B cell (primary cell): ENCODE measurements at regions not wholly inside any gene's neighbourhood (a gene's known extent, or its start where the extent isn't known, plus 50 kb on each side); places are given as distances from the start of the nearest gene placed in this dataset.
A peak's percentile ranks its signal among the peaks of the same experiment; 100 is the strongest.

ENCODE experiments used
- ATAC-seq: fragments of 200-7000 bp; cut with Tn5 transposase; one replicate; pipeline ENCODE4 v1.10.0; 2021; ENCODE audit warnings: low read depth, mild to moderate bottlenecking, moderate number of reproducible peaks, moderate library complexity
- CTCF ChIA-PET: fragments of 350-600 bp; sonication (Branson Sonifier 250); formaldehyde crosslinking; loops from one replicate; lab custom pipeline; 2021; ENCODE audit warnings: antibody characterized with exemption, inconsistent platforms; lab: Charles Lee
- POLR2A ChIA-PET: fragments of 350-600 bp; sonication (Branson Sonifier 250); formaldehyde crosslinking; loops from one replicate; lab custom pipeline; 2021; ENCODE audit warnings: antibody characterized with exemption; lab: Charles Lee
- DNase-seq: peaks from one replicate; pipeline ENCODE4 v3.0.0; 2013
- H2AFZ ChIP-seq: 2 replicates; pipeline ENCODE4 v1.6.1; 2012; ENCODE audit warnings: mild to moderate bottlenecking, low read depth, low read length; ENCODE audit not compliant: insufficient read depth, poor library complexity, severe bottlenecking
- H3K27ac ChIP-seq, 2 donors: 1 replicate in 1 of 2; 2 replicates in 1 of 2; pipeline ENCODE4 v1.5.1; 2012 to 2013; ENCODE audit warnings: low read length in 2 of 2, mild to moderate bottlenecking in 2 of 2, moderate library complexity in 1 of 2
- H3K27me3 ChIP-seq, 4 experiments: fragments of 200-600 bp in 1 of 4; sonication (generic) in 1 of 4; replicated peaks in 1 of 4; 1 replicate in 2 of 4; 2 replicates in 2 of 4; pipeline versions ENCODE4 v1.6.1 to v1.7.0; 2013 to 2016; ENCODE audit warnings: low read length in 3 of 4, mild to moderate bottlenecking in 2 of 4, mixed read lengths in 1 of 4, moderate library complexity in 1 of 4; ENCODE audit not compliant: insufficient read depth in 4 of 4, control insufficient read depth in 3 of 4; ENCODE audit errors: control extremely low read depth in 1 of 4
- H3K36me3 ChIP-seq, 2 experiments: replicated peaks in 1 of 2; 1 replicate in 1 of 2; 2 replicates in 1 of 2; pipeline versions ENCODE4 v1.6.1 to v1.7.1; 2013; ENCODE audit warnings: low read length in 1 of 2; ENCODE audit not compliant: insufficient read depth in 2 of 2, control insufficient read depth in 1 of 2; ENCODE audit errors: control extremely low read depth in 1 of 2, extremely low read depth in 1 of 2
- H3K4me1 ChIP-seq, 2 donors: fragments of 200-600 bp in 1 of 2; sonication (generic) in 1 of 2; 1 replicate in 1 of 2; 2 replicates in 1 of 2; pipeline versions ENCODE4 v1.5.1 to v1.6.1; 2013 to 2017; ENCODE audit warnings: low read length in 2 of 2; ENCODE audit not compliant: control insufficient read depth in 2 of 2, insufficient read depth in 2 of 2
- H3K4me2 ChIP-seq: replicated peaks from 2 replicates; pipeline ENCODE3; 2012; ENCODE audit warnings: mild to moderate bottlenecking, low read depth, low read length; ENCODE audit not compliant: poor library complexity, severe bottlenecking
- H3K4me3 ChIP-seq, 5 experiments: fragments of 200-600 bp in 1 of 5; sonication (generic) in 1 of 5; 1 replicate in 3 of 5; 2 replicates in 2 of 5; pipeline versions ENCODE4 v1.5.1 to v1.7.0; 2011 to 2016; ENCODE audit warnings: low read length in 4 of 5, mild to moderate bottlenecking in 4 of 5, low read depth in 2 of 5, control low read depth in 1 of 5, moderate library complexity in 1 of 5; ENCODE audit not compliant: insufficient read depth in 1 of 5; ENCODE audit errors: control extremely low read depth in 1 of 5, extremely low read depth in 1 of 5
- H3K79me2 ChIP-seq: fragments of 200-600 bp; sonication (generic); one replicate; pipeline ENCODE4 v1.6.0; 2016; ENCODE audit warnings: low read length; ENCODE audit not compliant: control insufficient read depth, insufficient read depth
- H3K9ac ChIP-seq: fragments of 200-600 bp; sonication (generic); 2 replicates; pipeline ENCODE4 v1.6.1; 2017; ENCODE audit warnings: mild to moderate bottlenecking, low read length, moderate library complexity
- H3K9me3 ChIP-seq, 3 donors: one replicate each; pipeline versions ENCODE4 v1.6.1 to v1.7.1; 2013; ENCODE audit warnings: low read length in 2 of 3; ENCODE audit not compliant: control insufficient read depth in 2 of 3, insufficient read depth in 1 of 3; ENCODE audit errors: control extremely low read depth in 1 of 3
- H4K20me1 ChIP-seq: 2 replicates; pipeline ENCODE4 v1.6.0; 2012; ENCODE audit warnings: mild to moderate bottlenecking, low read length; ENCODE audit not compliant: insufficient read depth, control insufficient read depth, poor library complexity, severe bottlenecking
- H3K27ac Mint-ChIP-seq: one replicate; pipeline ENCODE4 v1.8.0; 2021; ENCODE audit warnings: mixed read lengths
- H3K27me3 Mint-ChIP-seq: one replicate; pipeline ENCODE4 v1.8.0; 2021; ENCODE audit warnings: mixed read lengths
- H3K4me1 Mint-ChIP-seq: one replicate; pipeline ENCODE4 v1.8.0; 2021; ENCODE audit warnings: mixed read lengths
- H3K4me3 Mint-ChIP-seq: one replicate; pipeline ENCODE4 v1.8.0; 2021; ENCODE audit warnings: mixed read lengths
- H3K9me3 Mint-ChIP-seq: one replicate; pipeline ENCODE4 v1.8.0; 2022; ENCODE audit warnings: mixed read lengths; ENCODE audit not compliant: insufficient read depth
- EZH2 ChIP-seq: IDR thresholded peaks from 2 replicates; pipeline ENCODE4 v1.6.1; 2012; ENCODE audit warnings: borderline replicate concordance, low read depth, mild to moderate bottlenecking, moderate library complexity, low read length; ENCODE audit not compliant: insufficient read depth, poor library complexity, severe bottlenecking
- WGBS: methylation state at CpG from one replicate; pipeline ENCODE4 v1.1.5; 2013; ENCODE audit warnings: missing lambda C conversion rate; ENCODE audit not compliant: insufficient coverage; 5-methylcytosine and 5-hydroxymethylcytosine counted together
- intact Hi-C: fragments of 100-400 bp; cut with micrococcal nuclease; formaldehyde crosslinking; loops from one replicate; pipeline ENCODE4 v1.10.0; 2022
- TF ChIP-seq, protein P1 (sequence below): fragments of 200-600 bp; IDR thresholded peaks from one replicate; pipeline ENCODE4 v1.8.0; 2022; ENCODE audit warnings: antibody characterized with exemption, mild to moderate bottlenecking

DNA sequence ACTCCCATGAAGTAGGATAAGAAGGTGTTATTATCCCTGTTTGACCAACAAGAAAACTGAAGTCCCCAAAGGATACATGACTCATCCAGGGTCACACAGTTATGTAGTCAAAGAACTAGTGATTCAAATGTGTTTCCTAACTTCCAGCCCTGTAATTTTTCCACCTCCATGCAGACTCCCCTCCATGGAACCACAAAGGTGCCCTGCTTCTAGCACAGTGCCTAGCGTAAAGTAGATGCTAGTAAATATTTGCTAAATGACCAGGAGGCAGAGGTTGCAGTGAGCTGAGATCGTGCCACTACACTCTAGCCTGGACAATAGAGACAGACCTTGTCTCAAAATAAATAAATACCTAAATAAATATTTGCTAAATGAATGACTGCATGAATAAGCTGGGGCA, 55.8 kb downstream of the FRMPD3 start:
- Histone ChIP-seq H3K79me2 (no peaks in the 10 kb centered on the region), H3K9me3 (peaks cover 0 to 6% (median 0%) of the 10 kb centered on the region in 3 donors), H3K27ac (no peak overlapping the region), H3K4me3 (no peak overlapping the region), H3K9ac (no peak overlapping the region), H3K4me1 (no peaks in the 10 kb centered on the region), H2AFZ (no peak overlapping the region), H3K4me2 (no peak overlapping the region), H4K20me1 (no peaks in the 10 kb centered on the region), H3K36me3 (no peaks in the 10 kb centered on the region), H3K27me3 (peaks cover 0 to 13% (median 0%) of the 10 kb centered on the region in 4 experiments)
- DNase-seq, result no peak
- no CpG with 5 or more reads among the region's 2 CpGs for WGBS
- ATAC-seq, result no peak
- Mint-ChIP-seq H3K9me3 (no peaks in the 10 kb centered on the region), H3K27ac (no peak overlapping the region), H3K27me3 (peaks cover 29% of the 10 kb centered on the region), H3K4me3 (no peak overlapping the region), H3K4me1 (peaks cover 2% of the 10 kb centered on the region)
- ChIA-PET POLR2A (interaction anchor here (0.6 kb wide), 1 partner anchor 167 kb away, joined by 3 read pairs; no protein-coding TSS in a partner anchor), CTCF (no interaction called here)
- intact Hi-C loops, result no loop called here
- no peak for TF ChIP-seq EZH2
- TF ChIP-seq, protein P1, sequence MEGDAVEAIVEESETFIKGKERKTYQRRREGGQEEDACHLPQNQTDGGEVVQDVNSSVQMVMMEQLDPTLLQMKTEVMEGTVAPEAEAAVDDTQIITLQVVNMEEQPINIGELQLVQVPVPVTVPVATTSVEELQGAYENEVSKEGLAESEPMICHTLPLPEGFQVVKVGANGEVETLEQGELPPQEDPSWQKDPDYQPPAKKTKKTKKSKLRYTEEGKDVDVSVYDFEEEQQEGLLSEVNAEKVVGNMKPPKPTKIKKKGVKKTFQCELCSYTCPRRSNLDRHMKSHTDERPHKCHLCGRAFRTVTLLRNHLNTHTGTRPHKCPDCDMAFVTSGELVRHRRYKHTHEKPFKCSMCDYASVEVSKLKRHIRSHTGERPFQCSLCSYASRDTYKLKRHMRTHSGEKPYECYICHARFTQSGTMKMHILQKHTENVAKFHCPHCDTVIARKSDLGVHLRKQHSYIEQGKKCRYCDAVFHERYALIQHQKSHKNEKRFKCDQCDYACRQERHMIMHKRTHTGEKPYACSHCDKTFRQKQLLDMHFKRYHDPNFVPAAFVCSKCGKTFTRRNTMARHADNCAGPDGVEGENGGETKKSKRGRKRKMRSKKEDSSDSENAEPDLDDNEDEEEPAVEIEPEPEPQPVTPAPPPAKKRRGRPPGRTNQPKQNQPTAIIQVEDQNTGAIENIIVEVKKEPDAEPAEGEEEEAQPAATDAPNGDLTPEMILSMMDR, result no peak

DNA sequence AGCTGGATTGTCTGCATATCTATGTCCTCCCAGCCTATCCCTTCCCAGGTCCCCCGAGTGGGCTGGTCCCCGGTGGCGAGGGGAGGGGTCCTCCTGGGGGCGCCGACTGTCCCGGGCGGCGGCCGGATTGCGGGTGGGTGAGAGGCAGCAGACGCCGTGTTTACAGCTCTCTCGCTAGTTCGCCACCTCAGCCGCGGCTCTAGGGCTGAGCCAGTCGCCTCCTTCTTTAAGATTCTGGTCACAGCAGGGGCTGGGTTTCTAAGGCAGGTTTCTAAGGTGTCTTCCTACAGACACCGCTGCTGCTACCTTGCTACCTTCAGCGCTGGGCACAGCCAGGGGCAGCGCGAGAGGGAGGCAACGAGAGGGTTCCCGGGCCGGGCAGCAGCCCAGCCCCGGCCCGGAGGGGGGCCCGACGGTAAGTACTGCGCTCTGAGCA, 57.2 kb downstream of the FRMPD3 start:
- no peak overlapping the region for H3K9ac ChIP-seq
- peaks cover 0 to 13% (median 0%) of the 10 kb centered on the region in 4 experiments for H3K27me3 ChIP-seq
- no peak for ATAC-seq
- H3K4me3 ChIP-seq, result no peak overlapping the region
- ChIA-PET CTCF (no interaction called here), POLR2A (no interaction called here)
- no peaks in the 10 kb centered on the region for H3K4me1 ChIP-seq
- no peaks in the 10 kb centered on the region for H3K79me2 ChIP-seq
- intact Hi-C loops, result no loop called here
- no peak overlapping the region for H2AFZ ChIP-seq
- peak overlapping the region; percentile 40 for H3K4me2 ChIP-seq
- no peak overlapping the region for H3K27ac Mint-ChIP-seq
- 1% methylated on average over 14 of the region's 29 CpGs for WGBS
- H3K9me3 ChIP-seq, result peaks cover 0 to 6% (median 0%) of the 10 kb centered on the region in 3 donors
- no peak overlapping the region for H3K4me3 Mint-ChIP-seq
- peaks cover 26% of the 10 kb centered on the region for H3K27me3 Mint-ChIP-seq
- TF ChIP-seq, protein P1, result no peak
- no peak for TF ChIP-seq EZH2
- no peak overlapping the region for H3K27ac ChIP-seq
- DNase-seq, result no peak
- no peaks in the 10 kb centered on the region for H3K36me3 ChIP-seq
- no peaks in the 10 kb centered on the region for H3K9me3 Mint-ChIP-seq
- H4K20me1 ChIP-seq, result no peaks in the 10 kb centered on the region
- H3K4me1 Mint-ChIP-seq, result peaks cover 2% of the 10 kb centered on the region
